H1 (cell line): ENCODE measurements at regions not wholly inside any gene's neighbourhood (a gene's known extent, or its start where the extent isn't known, plus 50 kb on each side); places are given as distances from the start of the nearest gene placed in this dataset.

Experiments used
- CTCF ChIA-PET: fragments of 300-600 bp; sonication (Branson Sonifier 250); formaldehyde crosslinking; loops from one replicate; lab custom pipeline; 2021; ENCODE audit not compliant: partially characterized antibody; lab: Charles Lee
- POLR2A ChIA-PET: fragments of 300-600 bp; sonication (Branson Sonifier 250); formaldehyde crosslinking; loops from one replicate; lab custom pipeline; 2021; ENCODE audit warnings: inconsistent platforms; ENCODE audit not compliant: partially characterized antibody; lab: Charles Lee
- DNase-seq, 2 experiments: peaks; one replicate each; pipeline versions ENCODE4 v3.0.0 to v3.0.0-alpha.2; 2010 to 2022; ENCODE audit warnings: low spot score in 2 of 2, low read depth in 1 of 2, mixed read lengths in 1 of 2
- FAIRE-seq: peaks from 2 replicates; lab custom pipeline; 2011; peaks lifted over from hg19 to GRCh38; lab: Jason Lieb, UNC
- H2AFZ ChIP-seq: 2 replicates; pipeline ENCODE4 v1.8.1; 2012; ENCODE audit warnings: low read length, inconsistent platforms
- H2AK5ac ChIP-seq: 2 replicates; pipeline ENCODE4 v1.6.1; 2013; ENCODE audit warnings: low read depth, low read length
- H2BK120ac ChIP-seq: replicated peaks from 2 replicates; pipeline ENCODE3; 2013; ENCODE audit warnings: low read depth, low read length, inconsistent platforms
- H2BK12ac ChIP-seq: 2 replicates; pipeline ENCODE4 v1.6.1; 2013; ENCODE audit warnings: low read depth, low read length
- H2BK15ac ChIP-seq: 2 replicates; pipeline ENCODE4 v1.6.1; 2013; ENCODE audit warnings: low read length
- H2BK20ac ChIP-seq: 2 replicates; pipeline ENCODE4 v1.6.1; 2013; ENCODE audit warnings: low read length
- H2BK5ac ChIP-seq: 2 replicates; pipeline ENCODE4 v1.6.1; 2013; ENCODE audit warnings: low read depth, low read length
- H3K14ac ChIP-seq: 2 replicates; pipeline ENCODE4 v1.6.1; 2013; ENCODE audit warnings: inconsistent platforms; ENCODE audit not compliant: insufficient read length
- H3K18ac ChIP-seq: 2 replicates; pipeline ENCODE4 v1.6.1; 2013; ENCODE audit warnings: low read length; ENCODE audit errors: extremely low read depth
- H3K23ac ChIP-seq: 2 replicates; pipeline ENCODE4 v1.6.1; 2013; ENCODE audit warnings: inconsistent platforms; ENCODE audit not compliant: insufficient read length
- H3K23me2 ChIP-seq: 2 replicates; pipeline ENCODE4 v1.6.1; 2013; ENCODE audit warnings: low read depth, low read length
- H3K27ac ChIP-seq: 2 replicates; pipeline ENCODE4 v1.6.1; 2011; ENCODE audit warnings: low read depth, low read length, inconsistent platforms
- H3K27me3 ChIP-seq, 4 experiments: replicated peaks in 1 of 4; 1 replicate in 1 of 4; 2 replicates in 3 of 4; pipeline versions ENCODE4 v1.6.1 to v1.8.1; 2011 to 2013; ENCODE audit warnings: low read length in 3 of 4, mild to moderate bottlenecking in 3 of 4, inconsistent platforms in 2 of 4, mixed read lengths in 2 of 4, moderate library complexity in 1 of 4; ENCODE audit not compliant: control insufficient read depth in 3 of 4, insufficient read depth in 3 of 4; ENCODE audit errors: extremely low read depth in 1 of 4
- H3K36me3 ChIP-seq, 4 experiments: 2 replicates each; pipeline versions ENCODE4 v1.6.1 to v1.8.1; 2011 to 2013; ENCODE audit warnings: mild to moderate bottlenecking in 4 of 4, low read length in 3 of 4, moderate library complexity in 2 of 4, control low read depth in 1 of 4, inconsistent platforms in 1 of 4; ENCODE audit not compliant: insufficient read depth in 4 of 4, control insufficient read depth in 2 of 4
- H3K4ac ChIP-seq: replicated peaks from 2 replicates; pipeline ENCODE3; 2013; ENCODE audit warnings: low read length, low read depth, mixed read lengths, inconsistent platforms; ENCODE audit not compliant: insufficient read length
- H3K4me1 ChIP-seq, 4 experiments: replicated peaks in 1 of 4; 1 replicate in 1 of 4; 2 replicates in 3 of 4; pipeline versions ENCODE4 v1.6.1 to v1.8.1; 2011 to 2013; ENCODE audit warnings: low read length in 3 of 4, inconsistent platforms in 2 of 4, mixed read lengths in 1 of 4; ENCODE audit not compliant: insufficient read depth in 4 of 4, control insufficient read depth in 3 of 4
- H3K4me2 ChIP-seq, 2 experiments: 2 replicates each; pipeline versions ENCODE4 v1.6.1 to v1.8.1; 2011 to 2013; ENCODE audit warnings: low read depth in 2 of 2, low read length in 2 of 2, control low read depth in 1 of 2, inconsistent platforms in 1 of 2, mild to moderate bottlenecking in 1 of 2; ENCODE audit not compliant: insufficient read depth in 1 of 2
- H3K4me3 ChIP-seq, 4 experiments: fragments of 200-600, 300-600 bp in 1 of 4; sonication (generic), shearing (Covaris generic), sonication (Bioruptor Twin) in 1 of 4; 2 replicates each; pipeline versions ENCODE4 v1.5.1 to v1.8.1; 2011 to 2016; ENCODE audit warnings: low read length in 4 of 4, low read depth in 3 of 4, control low read depth in 2 of 4, inconsistent platforms in 2 of 4, mild to moderate bottlenecking in 2 of 4, mixed read lengths in 1 of 4, moderate library complexity in 1 of 4; ENCODE audit not compliant: insufficient read depth in 2 of 4; ENCODE audit errors: extremely low read depth in 1 of 4
- H3K56ac ChIP-seq: replicated peaks from 2 replicates; pipeline ENCODE3; 2013; ENCODE audit warnings: low read depth, mild to moderate bottlenecking, mixed read lengths, low read length, inconsistent platforms; ENCODE audit not compliant: insufficient read length
- H3K79me1 ChIP-seq: 2 replicates; pipeline ENCODE4 v1.6.1; 2013; ENCODE audit warnings: low read depth, low read length, control low read depth
- H3K79me2 ChIP-seq, 2 experiments: 2 replicates each; pipeline versions ENCODE4 v1.6.1 to v1.8.1; 2012 to 2013; ENCODE audit warnings: low read length in 2 of 2, mild to moderate bottlenecking in 2 of 2, inconsistent platforms in 1 of 2; ENCODE audit not compliant: insufficient read depth in 2 of 2, control insufficient read depth in 1 of 2
- H3K9ac ChIP-seq, 4 experiments: replicated peaks in 1 of 4; 1 replicate in 1 of 4; 2 replicates in 3 of 4; pipeline versions ENCODE4 v1.6.1 to v1.8.1; 2011 to 2013; ENCODE audit warnings: low read depth in 3 of 4, low read length in 3 of 4, control low read depth in 2 of 4, mild to moderate bottlenecking in 2 of 4, moderate library complexity in 2 of 4, inconsistent platforms in 1 of 4; ENCODE audit errors: extremely low read depth in 1 of 4
- H3K9me3 ChIP-seq, 2 experiments: 2 replicates each; pipeline versions ENCODE4 v1.6.1 to v1.8.1; 2012 to 2013; ENCODE audit warnings: mild to moderate bottlenecking in 2 of 2, moderate library complexity in 2 of 2, control low read depth in 1 of 2, inconsistent platforms in 1 of 2, low read depth in 1 of 2, low read length in 1 of 2, mixed read lengths in 1 of 2; ENCODE audit not compliant: insufficient read depth in 2 of 2
- H4K20me1 ChIP-seq, 2 experiments: replicated peaks in 1 of 2; 2 replicates each; pipeline versions ENCODE3 to v1.8.1; 2011 to 2013; ENCODE audit warnings: inconsistent platforms in 2 of 2, low read length in 2 of 2, mild to moderate bottlenecking in 1 of 2; ENCODE audit not compliant: insufficient read depth in 2 of 2, control insufficient read depth in 1 of 2
- H4K5ac ChIP-seq: 2 replicates; pipeline ENCODE4 v1.6.1; 2013; ENCODE audit warnings: low read length, low read depth, mixed read lengths, inconsistent platforms; ENCODE audit not compliant: insufficient read length
- H4K8ac ChIP-seq: 2 replicates; pipeline ENCODE4 v1.8.0; 2013; ENCODE audit warnings: mild to moderate bottlenecking, moderate library complexity, low read length, inconsistent platforms; ENCODE audit not compliant: insufficient read depth; ENCODE audit errors: extremely low read depth
- H4K91ac ChIP-seq: replicated peaks from 2 replicates; pipeline ENCODE3; 2013; ENCODE audit warnings: low read length, mixed read lengths, inconsistent platforms; ENCODE audit not compliant: insufficient read length
- WGBS, 2 experiments: shearing (Covaris generic) in 1 of 2; methylation state at CpG; one replicate each; pipeline versions ENCODE4 v1.1.6 to v1.1.7; 2013 to 2015; ENCODE audit warnings: low lambda C conversion rate in 2 of 2, mixed read lengths in 2 of 2, inconsistent platforms in 1 of 2, low coverage in 1 of 2, missing lambda C conversion rate in 1 of 2; ENCODE audit not compliant: insufficient replicate concordance in 2 of 2, insufficient coverage in 1 of 2, insufficient read length in 1 of 2; ENCODE audit errors: extremely low coverage in 1 of 2, missing lambda C conversion rate in 1 of 2; 5-methylcytosine and 5-hydroxymethylcytosine counted together

DNA sequence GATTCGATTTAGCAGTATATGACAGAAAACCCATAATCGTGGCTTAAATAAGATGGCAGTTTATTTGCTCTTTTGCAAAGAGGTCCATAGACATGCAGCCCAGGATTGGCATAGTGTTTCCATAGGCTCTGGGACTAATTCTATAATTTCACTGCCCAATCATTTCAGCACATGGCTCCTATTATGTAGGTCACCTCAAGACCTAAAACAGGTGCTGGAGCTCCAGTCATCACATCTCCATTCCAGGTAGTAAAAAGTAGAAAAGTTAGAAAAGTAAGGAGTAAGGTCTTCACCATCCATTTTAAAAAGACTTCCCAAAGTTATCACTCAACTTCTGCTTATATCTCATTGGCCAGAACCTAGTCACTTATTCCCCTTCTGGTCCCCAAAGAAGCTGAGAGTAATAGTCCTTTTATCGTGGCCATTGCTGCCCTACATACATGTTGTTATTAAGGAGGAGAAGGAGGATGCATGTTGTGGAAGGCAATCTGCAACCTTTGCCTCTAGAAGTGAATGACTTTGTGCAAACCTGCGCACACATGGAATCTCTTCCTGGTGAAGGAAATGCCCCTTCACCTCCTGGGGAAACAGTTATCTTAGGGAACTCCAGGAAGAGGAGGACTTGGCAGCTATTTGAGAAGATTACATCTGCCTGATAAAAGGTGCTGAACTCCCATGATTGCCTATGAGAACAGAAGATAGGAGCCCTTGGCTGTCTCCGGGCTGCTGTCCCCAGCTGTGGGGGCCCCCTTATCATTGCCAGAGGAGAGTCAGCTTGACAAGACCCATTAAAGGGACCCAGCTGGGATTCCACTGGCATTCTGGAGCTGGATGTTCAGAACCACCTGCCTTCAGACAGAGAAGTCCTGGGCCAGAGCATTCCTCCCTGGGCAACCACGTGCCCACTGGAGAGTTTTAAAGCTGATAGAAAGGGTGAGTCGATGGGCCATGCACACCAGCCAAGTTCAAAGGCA is 330.6 kb upstream of the ZMIZ1 start:
- Histone ChIP-seq H4K5ac (no peak overlapping the region), H3K36me3 (no peaks in the 10 kb centered on the region), H2BK120ac (no peak overlapping the region), H4K8ac (no peak overlapping the region), H3K79me1 (no peaks in the 10 kb centered on the region), H3K23me2 (no peaks in the 10 kb centered on the region; the same call in 1 of the 2 replicates), H3K9me3 (no peaks in the 10 kb centered on the region; a peak in 1 of 4 replicates), H4K20me1 (no peaks in the 10 kb centered on the region), H3K23ac (no peak overlapping the region), H3K4me1 (peaks cover 0 to 6% (median 2%) of the 10 kb centered on the region in 4 experiments; a peak in 4 of 7 replicates), H3K4me3 (no peak overlapping the region), H2BK12ac (no peak overlapping the region), H2BK15ac (no peak overlapping the region), H3K27me3 (no peaks in the 10 kb centered on the region; a peak in 1 of 7 replicates), H3K14ac (no peak overlapping the region), H3K4me2 (no peak overlapping the region), H3K79me2 (no peaks in the 10 kb centered on the region), H3K9ac (no peak overlapping the region), H3K4ac (no peak overlapping the region), H2BK20ac (no peak overlapping the region), H3K27ac (no peak overlapping the region), H3K18ac (no peak overlapping the region), H2AFZ (no peak overlapping the region), H2AK5ac (no peak overlapping the region), H4K91ac (no peak overlapping the region), H3K56ac (no peak overlapping the region), H2BK5ac (no peak overlapping the region)
- 89% methylated on average over 7 of the region's 7 CpGs; no CpG with 5 or more reads in 1 of the 2 experiments for WGBS, 2 experiments
- FAIRE-seq (no peak), DNase-seq (no peak)
- ChIA-PET CTCF (interaction anchor here (0.6 to 1.2 kb wide), 3 partner anchors 18 to 436 kb away, joined by 3 read pairs; no protein-coding TSS in a partner anchor), POLR2A (no interaction called here)
